HFF-Myc (cell line): ENCODE measurements at regions not wholly inside any gene's neighbourhood (a gene's known extent, or its start where the extent isn't known, plus 50 kb on each side); places are given as distances from the start of the nearest gene placed in this dataset.

Source experiments
- DNase-seq: peaks from one replicate; pipeline ENCODE4 v3.0.0-alpha.2; 2011; ENCODE audit warnings: low read depth; ENCODE audit errors: extremely low read depth
- H3K4me3 ChIP-seq: replicated peaks from 2 replicates; pipeline ENCODE4 v1.5.1; 2011; ENCODE audit warnings: low read depth, mild to moderate bottlenecking, control low read depth, low read length
- CTCF ChIP-seq: IDR thresholded peaks from 2 replicates; pipeline ENCODE4 v1.5.1; 2012; ENCODE audit warnings: mild to moderate bottlenecking, low read depth, low read length, control low read depth; ENCODE audit errors: missing control alignments

DNA sequence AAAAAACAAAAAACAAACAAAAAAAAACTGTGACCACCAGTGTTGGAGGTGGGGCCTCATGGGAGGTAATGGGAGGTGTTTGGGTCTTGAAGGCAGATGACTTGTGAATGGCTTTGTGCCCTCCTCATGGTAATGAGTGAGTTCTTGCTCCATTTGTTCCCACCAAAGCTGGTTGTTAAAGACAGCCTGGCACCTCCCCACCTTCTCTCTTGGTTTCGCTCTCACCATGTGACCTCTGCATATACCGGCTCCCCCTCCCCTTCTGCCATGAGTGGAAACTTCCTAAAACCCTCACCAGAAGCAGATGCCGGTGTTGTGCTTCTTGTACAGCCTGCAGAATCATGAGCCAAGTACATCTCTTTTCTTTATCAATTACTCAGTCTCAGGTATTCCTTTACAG, 61.5 kb upstream of the ATP11B start:
- DNase-seq, result no peak
- H3K4me3 ChIP-seq, result no peak overlapping the region
- TF ChIP-seq CTCF, result no peak

GRCh38 chr3:182732232-182733015, 60.9 kb upstream of the ATP11B start:
- TF ChIP-seq CTCF, result no peak
- no peak overlapping the region for H3K4me3 ChIP-seq
- DNase-seq, result no peak

GRCh38 chr3:182735672-182736071, 57.6 kb upstream of the ATP11B start:
- peak; percentile 22 for DNase-seq
- no peak overlapping the region for H3K4me3 ChIP-seq
- no peak for TF ChIP-seq CTCF

DNA sequence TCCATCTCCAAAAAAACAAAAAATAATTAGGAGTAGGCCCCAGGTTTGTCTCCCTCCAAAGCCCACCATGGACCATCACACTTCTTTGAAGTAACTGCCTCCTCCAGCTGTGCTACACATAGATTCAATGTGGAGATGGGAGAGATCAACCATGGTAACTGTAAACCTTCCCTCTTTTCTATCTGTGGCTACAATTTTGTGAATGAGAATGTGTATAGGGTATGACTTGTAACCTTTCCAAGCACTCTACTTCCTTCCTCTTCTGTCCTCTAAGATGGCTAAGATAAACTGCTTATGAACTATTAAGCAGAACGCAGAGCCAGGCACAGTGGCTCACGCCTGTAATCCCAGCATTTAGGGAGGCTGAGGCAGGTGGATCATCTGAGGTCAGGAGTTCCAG, 55.5 kb upstream of the ATP11B start:
- DNase-seq, result no peak
- no peak for TF ChIP-seq CTCF

DNA sequence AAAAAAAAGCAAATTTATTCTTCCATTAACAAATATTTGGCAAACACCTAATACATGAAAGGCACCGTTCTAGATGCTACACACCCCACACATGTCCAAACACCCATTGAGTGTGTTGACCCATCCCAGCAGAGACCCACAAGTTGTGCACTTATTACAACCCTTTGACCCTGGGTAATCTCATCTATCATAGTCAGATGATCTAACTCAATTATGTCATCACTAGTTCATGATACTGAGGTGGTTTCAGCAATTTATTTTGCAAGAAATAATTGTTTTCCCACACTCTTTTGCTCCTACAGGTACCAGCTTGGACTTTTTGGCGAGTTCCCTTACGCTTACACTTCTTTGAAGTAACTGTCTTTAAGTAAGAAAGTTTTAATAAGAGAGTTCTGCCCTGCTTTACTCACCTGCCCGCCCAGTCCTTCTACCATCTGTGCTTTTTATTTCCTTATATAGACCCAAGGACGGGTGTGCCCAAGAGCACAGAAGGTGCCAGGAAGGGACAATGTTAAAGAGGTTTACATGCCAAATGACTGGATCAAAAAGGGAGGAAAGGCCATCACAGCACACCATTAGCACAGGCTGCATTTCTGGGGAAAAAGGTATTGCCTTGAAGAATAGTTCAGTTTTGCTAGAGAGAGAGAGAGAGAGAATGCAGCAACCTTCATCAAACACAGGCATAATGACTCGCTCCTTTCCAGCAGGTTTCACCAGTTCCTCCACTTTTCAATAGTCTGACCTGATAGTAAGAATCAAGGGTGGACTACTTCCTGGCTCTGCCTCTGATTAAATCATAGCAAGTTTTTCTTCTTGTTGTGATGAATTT, 54.5 kb upstream of the ATP11B start:
- DNase-seq, result no peak

More for the DNA sequence above, 55.5 kb upstream of the ATP11B start:
- no peak overlapping the region for H3K4me3 ChIP-seq

GRCh38 chr3:182739619-182740018, 53.7 kb upstream of the ATP11B start:
- no peak for TF ChIP-seq CTCF
- H3K4me3 ChIP-seq, result no peak overlapping the region
- no peak for DNase-seq

More for the DNA sequence above, 54.5 kb upstream of the ATP11B start:
- H3K4me3 ChIP-seq, result no peak overlapping the region
- no peak for TF ChIP-seq CTCF
